ENCODE measurements at regions not wholly inside any gene's neighbourhood (a gene's known extent, or its start where the extent isn't known, plus 50 kb on each side); places are given as distances from the start of the nearest gene placed in this dataset.

DNA sequence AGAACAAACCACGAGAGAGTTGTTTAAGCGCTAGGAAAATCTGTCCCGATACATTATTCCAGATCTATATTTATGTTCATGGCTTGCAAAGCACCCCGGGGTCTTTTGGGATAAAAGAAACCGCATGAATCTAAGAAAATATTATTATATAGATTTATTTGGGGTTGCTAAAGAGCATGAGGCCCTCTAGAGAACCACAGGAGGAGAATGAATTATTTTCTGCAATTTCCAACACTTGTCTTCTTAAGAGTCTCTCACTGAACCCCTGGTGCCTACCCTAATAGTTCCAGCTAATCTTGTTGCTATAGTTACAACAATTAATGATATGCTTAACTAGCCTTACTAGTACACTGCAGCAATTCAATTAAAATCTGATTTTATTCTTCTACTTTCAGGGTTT lies 79.6 kb downstream of the ARRDC4 start:
- intact Hi-C loops (cut with DNase I): no loop called here
- TF ChIP-seq, protein P1, sequence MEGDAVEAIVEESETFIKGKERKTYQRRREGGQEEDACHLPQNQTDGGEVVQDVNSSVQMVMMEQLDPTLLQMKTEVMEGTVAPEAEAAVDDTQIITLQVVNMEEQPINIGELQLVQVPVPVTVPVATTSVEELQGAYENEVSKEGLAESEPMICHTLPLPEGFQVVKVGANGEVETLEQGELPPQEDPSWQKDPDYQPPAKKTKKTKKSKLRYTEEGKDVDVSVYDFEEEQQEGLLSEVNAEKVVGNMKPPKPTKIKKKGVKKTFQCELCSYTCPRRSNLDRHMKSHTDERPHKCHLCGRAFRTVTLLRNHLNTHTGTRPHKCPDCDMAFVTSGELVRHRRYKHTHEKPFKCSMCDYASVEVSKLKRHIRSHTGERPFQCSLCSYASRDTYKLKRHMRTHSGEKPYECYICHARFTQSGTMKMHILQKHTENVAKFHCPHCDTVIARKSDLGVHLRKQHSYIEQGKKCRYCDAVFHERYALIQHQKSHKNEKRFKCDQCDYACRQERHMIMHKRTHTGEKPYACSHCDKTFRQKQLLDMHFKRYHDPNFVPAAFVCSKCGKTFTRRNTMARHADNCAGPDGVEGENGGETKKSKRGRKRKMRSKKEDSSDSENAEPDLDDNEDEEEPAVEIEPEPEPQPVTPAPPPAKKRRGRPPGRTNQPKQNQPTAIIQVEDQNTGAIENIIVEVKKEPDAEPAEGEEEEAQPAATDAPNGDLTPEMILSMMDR (IDR thresholded peaks at IDR 0.05): no peak

DNA sequence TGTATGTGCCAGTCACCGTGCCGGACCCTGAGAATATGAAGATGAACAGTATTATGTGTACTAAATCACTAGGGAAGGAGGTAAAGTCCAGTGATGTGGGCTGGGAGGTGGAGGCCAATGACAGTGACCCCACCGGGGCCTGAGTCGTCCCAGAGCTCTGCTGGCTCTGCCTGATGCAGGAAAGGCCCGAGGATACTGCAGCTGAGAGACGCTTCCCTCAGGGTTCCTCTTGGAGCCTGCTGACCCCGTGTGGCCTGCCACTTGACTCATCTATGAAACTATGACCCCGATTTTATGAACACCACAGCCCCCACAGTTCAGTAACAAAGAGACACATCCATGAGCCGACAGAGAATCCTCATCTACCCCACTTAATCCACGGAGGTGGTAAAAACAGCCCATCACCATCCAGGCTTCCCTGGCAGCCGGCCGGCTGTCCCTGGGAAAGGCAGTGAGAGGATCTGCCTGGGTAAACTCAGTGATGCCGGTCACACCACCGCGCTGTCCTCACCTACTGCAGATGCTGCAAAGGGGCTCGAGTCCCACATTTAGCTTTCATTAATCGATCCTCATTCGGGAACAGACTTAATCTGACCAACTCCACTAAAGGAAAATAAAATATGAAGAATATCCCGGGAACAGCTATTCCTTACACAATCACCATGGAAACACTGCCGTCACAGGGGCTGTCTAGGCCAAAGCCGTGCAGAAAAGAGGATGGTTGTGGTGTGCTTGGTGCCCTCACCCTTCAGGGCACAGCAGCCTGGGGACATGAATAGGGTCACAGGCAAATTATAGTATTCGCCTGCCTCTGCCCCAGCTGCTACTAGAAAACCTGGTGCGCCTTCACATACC lies 82.9 kb downstream of the ARRDC4 start:
- no peaks in the 10 kb centered on the region for H3K4me1 ChIP-seq
- H3K4me3 ChIP-seq: no peak overlapping the region
- no peaks in the 10 kb centered on the region for H3K36me3 ChIP-seq
- intact Hi-C loops (cut with DNase I): no loop called here
- no peak overlapping the region for H3K27ac ChIP-seq
- H3K27me3 ChIP-seq: no peaks in the 10 kb centered on the region
- TF ChIP-seq, protein P1 (IDR thresholded peaks at IDR 0.05): no peak
- DNase-seq (ENCODE audit: low spot score in 2 of 2): no peak
- no peaks in the 10 kb centered on the region for H3K9me3 ChIP-seq

More for the DNA sequence above, 79.6 kb downstream of the ARRDC4 start:
- Histone ChIP-seq H3K36me3 (no peaks in the 10 kb centered on the region), H3K9me3 (no peaks in the 10 kb centered on the region), H3K27ac (no peak overlapping the region), H3K27me3 (no peaks in the 10 kb centered on the region), H3K4me1 (no peaks in the 10 kb centered on the region), H3K4me3 (no peak overlapping the region)
- DNase-seq (ENCODE audit: low spot score in 2 of 2): no peak

DNA sequence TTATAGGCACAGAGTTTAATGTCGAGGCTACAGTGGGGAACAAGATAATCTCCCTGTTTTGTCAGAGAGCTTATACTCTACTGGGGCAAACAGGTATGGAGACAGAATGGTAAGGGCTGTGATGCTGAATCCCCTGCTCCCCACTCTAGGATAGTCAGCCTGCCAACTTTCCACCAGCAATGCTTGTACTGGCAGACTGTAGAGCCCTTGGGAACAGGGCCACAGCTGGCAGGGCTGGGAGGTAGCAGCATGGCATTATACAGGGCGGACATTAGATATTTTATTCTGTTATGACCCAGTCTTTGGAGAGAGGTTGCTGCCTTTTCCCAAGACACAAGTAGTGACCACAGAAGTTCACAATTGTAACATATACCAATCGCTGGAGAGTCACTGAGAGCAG lies 91.2 kb downstream of the ARRDC4 start:
- Histone ChIP-seq H3K36me3 (no peaks in the 10 kb centered on the region), H3K4me1 (no peaks in the 10 kb centered on the region), H3K27me3 (no peaks in the 10 kb centered on the region), H3K9me3 (peaks cover 0 to 4% of the 10 kb centered on the region in 2 donors), H3K27ac (no peak overlapping the region), H3K4me3 (no peak overlapping the region)
- TF ChIP-seq, protein P1 (IDR thresholded peaks at IDR 0.05): no peak
- intact Hi-C loops (cut with DNase I): no loop called here
- DNase-seq (ENCODE audit: low spot score in 2 of 2): no peak

DNA sequence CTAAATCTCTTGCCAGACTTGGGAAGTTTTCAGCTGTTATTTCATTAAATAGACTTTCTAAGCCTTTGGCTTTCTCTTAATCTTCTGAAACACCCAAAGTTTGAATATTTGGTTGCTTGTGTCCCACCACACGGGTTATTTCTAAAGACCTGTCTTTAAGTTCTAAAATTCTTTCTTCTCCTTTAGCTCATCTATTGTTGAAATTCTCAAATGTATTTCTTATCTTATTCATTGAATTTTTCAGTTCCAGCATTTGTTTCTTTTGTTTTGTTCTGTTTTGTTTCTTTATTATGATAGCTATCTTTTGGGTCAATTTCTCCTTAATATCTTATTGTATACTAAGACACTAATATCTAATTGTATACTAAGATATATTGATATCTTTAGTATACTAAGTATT lies 97.0 kb downstream of the ARRDC4 start:
- intact Hi-C loops (cut with DNase I): no loop called here
- TF ChIP-seq, protein P1 (IDR thresholded peaks at IDR 0.05): no peak
- Histone ChIP-seq H3K4me3 (no peak overlapping the region), H3K9me3 (peaks cover 0 to 23% of the 10 kb centered on the region in 2 donors), H3K36me3 (no peaks in the 10 kb centered on the region), H3K27me3 (no peaks in the 10 kb centered on the region), H3K4me1 (no peaks in the 10 kb centered on the region), H3K27ac (no peak overlapping the region)
- DNase-seq (ENCODE audit: low spot score in 2 of 2): no peak

DNA sequence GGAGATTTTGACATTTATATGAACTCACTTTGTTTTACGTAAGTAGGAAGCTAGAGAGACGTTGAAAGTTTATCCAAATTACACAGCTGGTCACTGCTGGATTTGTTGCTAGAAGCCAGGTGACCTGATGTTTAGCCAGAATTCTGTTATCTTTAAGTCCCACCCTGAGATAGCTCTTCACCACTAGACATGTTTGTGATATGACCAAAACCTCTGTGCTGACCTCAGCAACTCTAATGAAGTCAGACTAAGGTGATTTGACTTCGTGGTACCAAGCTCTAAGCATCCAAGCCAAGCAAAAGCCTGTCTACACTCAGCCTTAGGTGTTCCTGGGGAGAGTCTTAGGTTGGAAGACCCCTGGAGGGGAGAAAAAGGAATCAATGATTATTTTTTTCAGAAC lies 102.4 kb downstream of the ARRDC4 start:
- no peak for DNase-seq (ENCODE audit: low spot score in 2 of 2)
- Histone ChIP-seq H3K4me3 (no peak overlapping the region), H3K9me3 (peaks cover 0 to 7% of the 10 kb centered on the region in 2 donors), H3K4me1 (no peaks in the 10 kb centered on the region), H3K27me3 (no peaks in the 10 kb centered on the region), H3K36me3 (no peaks in the 10 kb centered on the region), H3K27ac (no peak overlapping the region)
- intact Hi-C loops (cut with DNase I): no loop called here
- TF ChIP-seq, protein P1 (IDR thresholded peaks at IDR 0.05): no peak

Data from ascending aorta (tissue), 2 donors.